ENCODE measurements at regions not wholly inside any gene's neighbourhood (a gene's known extent, or its start where the extent isn't known, plus 50 kb on each side); places are given as distances from the start of the nearest gene placed in this dataset.

GRCh38 chr9:135370411-135371375 lies 108.9 kb upstream of the PPP1R26 start:
- TF ChIP-seq CTCF (IDR thresholded peaks at IDR 0.05; ENCODE audit: insufficient read depth in 1 of 2, low read depth in 1 of 2, low read length in 1 of 2, severe bottlenecking in 1 of 2, unreplicated experiment in 1 of 2) = no peak
- no peaks in the 10 kb centered on the region for H3K36me3 ChIP-seq (ENCODE audit: control insufficient read depth, insufficient read depth, low read length)
- H3K4me3 ChIP-seq (ENCODE audit: low read depth, low read length) = no peak overlapping the region
- intact Hi-C loops (cut with micrococcal nuclease; ENCODE audit: unreplicated experiment) = no loop called here
- Mint-ChIP-seq H3K9me3 (ENCODE audit: unreplicated experiment) (no peaks in the 10 kb centered on the region), H3K27me3 (ENCODE audit: insufficient read depth, unreplicated experiment) (peaks cover 12% of the 10 kb centered on the region), H3K4me3 (ENCODE audit: unreplicated experiment) (no peak overlapping the region), H3K27ac (ENCODE audit: unreplicated experiment) (no peak overlapping the region), H3K36me3 (ENCODE audit: insufficient read depth, unreplicated experiment) (no peaks in the 10 kb centered on the region), H3K4me1 (ENCODE audit: low read depth, unreplicated experiment) (no peaks in the 10 kb centered on the region)
- BruUV-seq (replicated peaks) = no TSS peak
- POLR2A ChIA-PET = no interaction called here
- no peak for DNase-seq
- no peaks in the 10 kb centered on the region; the same call in 1 of the 2 replicates for H3K27me3 ChIP-seq (replicated peaks; ENCODE audit: control insufficient read depth, insufficient read depth, low read length)
- no peaks in the 10 kb centered on the region for H3K4me1 ChIP-seq
- no peaks in the 10 kb centered on the region for H3K9me3 ChIP-seq
- CTCF ChIA-PET = no interaction called here

GRCh38 chr9:135371535-135371934 lies 108.0 kb upstream of the PPP1R26 start:
- Histone ChIP-seq H3K9me3 (no peaks in the 10 kb centered on the region), H3K4me1 (no peaks in the 10 kb centered on the region), H3K4me3 (ENCODE audit: low read depth, low read length) (no peak overlapping the region), H3K27me3 (replicated peaks; ENCODE audit: control insufficient read depth, insufficient read depth, low read length) (no peaks in the 10 kb centered on the region; the same call in 1 of the 2 replicates), H3K36me3 (ENCODE audit: control insufficient read depth, insufficient read depth, low read length) (no peaks in the 10 kb centered on the region)
- intact Hi-C loops (cut with micrococcal nuclease; ENCODE audit: unreplicated experiment) = no loop called here
- Mint-ChIP-seq H3K9me3 (ENCODE audit: unreplicated experiment) (no peaks in the 10 kb centered on the region), H3K27ac (ENCODE audit: unreplicated experiment) (no peak overlapping the region), H3K36me3 (ENCODE audit: insufficient read depth, unreplicated experiment) (no peaks in the 10 kb centered on the region), H3K4me3 (ENCODE audit: unreplicated experiment) (no peak overlapping the region), H3K4me1 (ENCODE audit: low read depth, unreplicated experiment) (no peaks in the 10 kb centered on the region), H3K27me3 (ENCODE audit: insufficient read depth, unreplicated experiment) (peaks cover 12% of the 10 kb centered on the region)
- POLR2A ChIA-PET = no interaction called here
- no peak for DNase-seq
- no TSS peak for BruUV-seq (replicated peaks)
- CTCF ChIA-PET = no interaction called here
- TF ChIP-seq CTCF (IDR thresholded peaks at IDR 0.05; ENCODE audit: insufficient read depth in 1 of 2, low read depth in 1 of 2, low read length in 1 of 2, severe bottlenecking in 1 of 2, unreplicated experiment in 1 of 2) = no peak

GRCh38 chr9:135372036-135372435 lies 107.5 kb upstream of the PPP1R26 start:
- Histone ChIP-seq H3K36me3 (ENCODE audit: control insufficient read depth, insufficient read depth, low read length) (no peaks in the 10 kb centered on the region), H3K27me3 (replicated peaks; ENCODE audit: control insufficient read depth, insufficient read depth, low read length) (no peaks in the 10 kb centered on the region; the same call in 1 of the 2 replicates), H3K9me3 (no peaks in the 10 kb centered on the region), H3K4me1 (no peaks in the 10 kb centered on the region), H3K4me3 (ENCODE audit: low read depth, low read length) (no peak overlapping the region)
- H3K4me1 Mint-ChIP-seq (ENCODE audit: low read depth, unreplicated experiment) = no peaks in the 10 kb centered on the region
- no TSS peak for BruUV-seq (replicated peaks)
- H3K4me3 Mint-ChIP-seq (ENCODE audit: unreplicated experiment) = no peak overlapping the region
- POLR2A ChIA-PET = no interaction called here
- CTCF ChIA-PET = no interaction called here
- intact Hi-C loops (cut with micrococcal nuclease; ENCODE audit: unreplicated experiment) = no loop called here
- no peak for DNase-seq
- H3K27ac Mint-ChIP-seq (ENCODE audit: unreplicated experiment) = no peak overlapping the region
- no peak for TF ChIP-seq CTCF (IDR thresholded peaks at IDR 0.05; ENCODE audit: insufficient read depth in 1 of 2, low read depth in 1 of 2, low read length in 1 of 2, severe bottlenecking in 1 of 2, unreplicated experiment in 1 of 2)
- no peaks in the 10 kb centered on the region for H3K9me3 Mint-ChIP-seq (ENCODE audit: unreplicated experiment)
- H3K27me3 Mint-ChIP-seq (ENCODE audit: insufficient read depth, unreplicated experiment) = peaks cover 14% of the 10 kb centered on the region
- H3K36me3 Mint-ChIP-seq (ENCODE audit: insufficient read depth, unreplicated experiment) = no peaks in the 10 kb centered on the region

All from Caco-2 (cell line).